HG03565 (cell line): ENCODE measurements at regions not wholly inside any gene's neighbourhood (a gene's known extent, or its start where the extent isn't known, plus 50 kb on each side); places are given as distances from the start of the nearest gene placed in this dataset.
A peak's percentile ranks its signal among the peaks of the same experiment; 100 is the strongest.
"Not testable (repeated sequence)": the region's sequence is repeated elsewhere in the genome, so short reads cannot be mapped to it uniquely, and the experiment has no call there.

Source experiments
- ATAC-seq: cut with Tn5 transposase; IDR thresholded peaks from one replicate; pipeline ENCODE4 v1.9.1; 2021; ENCODE audit warnings: mild to moderate bottlenecking, moderate library complexity; ENCODE audit not compliant: unreplicated experiment

DNA sequence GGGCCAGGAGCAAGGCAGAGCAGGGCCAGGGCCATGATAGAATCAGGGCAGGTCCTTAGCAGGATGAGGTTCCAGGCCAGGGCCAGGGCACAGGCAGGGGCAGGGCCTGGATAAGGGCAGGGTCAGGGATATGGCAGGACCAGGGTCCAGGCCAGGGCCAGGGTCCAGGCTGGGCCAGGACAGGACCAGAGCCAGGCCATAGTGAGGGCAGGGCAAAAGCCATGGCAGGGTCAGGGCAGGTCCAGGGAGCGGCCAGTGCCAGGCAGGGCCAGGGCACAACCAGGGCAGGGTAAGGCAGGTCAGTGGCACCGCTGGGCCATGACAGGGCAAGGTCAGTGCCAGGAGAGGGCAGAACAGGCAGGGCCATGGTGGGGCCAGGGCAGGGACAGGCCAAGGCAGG lies 152.2 kb downstream of the LIPI start:
- no peak for ATAC-seq

DNA sequence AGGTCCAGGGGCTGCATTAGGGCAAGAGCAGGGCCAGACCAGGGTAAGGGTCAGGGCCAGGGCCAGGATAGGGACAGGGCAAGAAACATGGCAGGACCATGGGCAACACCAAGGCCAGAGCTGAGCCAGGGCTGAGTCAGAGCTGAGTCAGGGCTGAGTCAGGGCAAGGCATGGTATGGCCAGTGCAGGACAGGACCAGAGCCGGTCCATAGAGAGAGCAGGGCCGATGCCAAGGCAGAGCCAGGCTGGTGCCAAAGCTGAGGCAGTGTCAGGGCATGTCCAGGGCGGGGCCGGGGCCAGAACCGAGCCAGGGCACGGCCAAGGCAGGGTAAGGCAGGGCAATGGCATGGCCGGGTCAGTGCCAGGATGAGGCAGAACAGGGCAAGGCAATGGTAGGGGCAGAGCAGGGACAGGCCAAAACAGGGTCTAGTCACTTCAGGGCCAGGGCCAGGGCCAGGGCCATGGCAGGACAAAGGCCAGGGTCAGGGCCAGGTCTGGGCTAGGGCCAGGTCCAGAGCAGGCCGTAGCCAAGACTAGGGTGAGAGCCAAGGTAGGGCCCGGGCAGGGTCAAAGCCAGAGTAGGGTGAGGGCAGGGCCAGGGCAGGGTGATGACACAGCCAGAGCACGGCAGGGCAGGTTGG lies 152.8 kb downstream of the LIPI start:
- ATAC-seq = not testable (repeated sequence)

DNA sequence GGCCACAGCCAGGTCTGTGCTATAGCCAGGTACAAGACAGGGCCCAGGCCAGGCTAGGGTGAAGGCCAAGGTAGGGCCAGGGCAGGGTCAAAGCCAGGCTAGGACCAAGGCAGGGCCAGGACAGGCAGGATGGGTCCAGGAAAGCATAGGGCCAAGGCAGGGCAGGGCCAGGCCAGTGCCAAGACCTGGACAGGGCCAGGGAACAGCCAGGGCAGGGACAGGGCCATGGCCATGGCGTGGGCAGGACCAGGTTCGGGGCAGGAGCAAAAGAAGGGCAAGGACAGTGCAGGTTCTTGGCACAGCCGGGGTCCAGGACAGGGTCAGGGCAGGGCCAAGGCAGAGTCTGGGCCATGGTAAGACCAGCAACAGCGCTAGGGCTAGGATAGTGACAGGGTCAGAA lies 153.4 kb downstream of the LIPI start:
- ATAC-seq = no peak

DNA sequence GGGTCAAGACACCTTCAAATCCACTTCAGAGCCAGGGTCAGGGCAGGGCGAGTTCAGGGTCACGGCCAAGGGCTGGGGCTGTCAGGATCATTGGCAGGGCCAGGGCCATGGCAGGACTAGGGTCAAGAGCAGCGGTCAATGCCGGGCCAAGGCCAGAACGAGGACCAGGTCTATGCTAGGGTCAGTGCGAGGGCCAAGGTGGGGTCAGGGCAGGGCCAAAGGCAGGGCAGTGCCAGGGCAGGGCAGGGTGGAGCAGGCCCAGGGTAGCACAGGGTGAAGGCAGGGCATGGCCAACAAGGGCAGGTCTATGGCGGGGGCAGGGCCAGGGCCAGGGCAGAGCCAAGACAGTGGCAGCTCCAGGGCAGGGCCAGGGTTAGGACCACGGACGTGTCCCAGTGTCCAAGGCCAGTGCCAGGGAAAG lies 154.0 kb downstream of the LIPI start:
- no peak for ATAC-seq

DNA sequence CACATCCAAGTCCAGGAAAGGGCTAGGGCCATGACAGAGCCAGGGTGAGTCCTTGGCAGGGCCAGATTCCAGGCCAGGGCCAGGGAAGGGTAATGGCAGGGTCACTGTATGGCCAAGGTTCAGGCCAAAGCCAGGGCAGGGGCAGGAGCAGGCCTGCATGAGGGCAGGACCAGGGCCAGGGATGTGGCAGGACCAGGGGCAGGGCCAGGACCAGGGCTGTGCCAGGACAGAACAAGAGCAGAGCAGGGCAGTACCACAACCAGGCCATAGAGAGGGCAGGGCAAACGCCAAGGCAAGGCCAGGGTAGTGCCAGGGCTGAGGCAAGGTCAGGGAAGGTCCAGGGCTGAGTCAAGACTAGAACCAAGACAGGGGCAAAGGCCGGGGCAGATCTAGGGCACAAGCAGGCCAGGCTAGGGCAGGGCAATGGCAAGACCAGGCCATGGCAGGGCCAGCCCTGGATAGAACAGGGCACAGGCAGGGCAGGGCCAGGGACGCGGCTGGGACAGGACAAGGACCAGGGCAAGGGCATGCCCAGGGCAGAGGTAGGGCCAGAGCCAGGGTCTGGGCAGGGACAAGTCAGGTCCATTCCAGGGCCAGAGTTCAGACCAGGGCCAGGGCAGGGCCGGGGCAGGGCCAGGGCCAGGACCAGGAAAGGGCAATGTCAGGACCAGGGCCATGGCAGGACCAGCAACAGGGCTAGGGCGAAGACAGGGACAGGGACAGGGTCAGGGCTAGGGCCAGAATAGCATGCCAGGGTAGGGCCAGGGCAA lies 154.8 kb downstream of the LIPI start:
- ATAC-seq = not testable (repeated sequence)

DNA sequence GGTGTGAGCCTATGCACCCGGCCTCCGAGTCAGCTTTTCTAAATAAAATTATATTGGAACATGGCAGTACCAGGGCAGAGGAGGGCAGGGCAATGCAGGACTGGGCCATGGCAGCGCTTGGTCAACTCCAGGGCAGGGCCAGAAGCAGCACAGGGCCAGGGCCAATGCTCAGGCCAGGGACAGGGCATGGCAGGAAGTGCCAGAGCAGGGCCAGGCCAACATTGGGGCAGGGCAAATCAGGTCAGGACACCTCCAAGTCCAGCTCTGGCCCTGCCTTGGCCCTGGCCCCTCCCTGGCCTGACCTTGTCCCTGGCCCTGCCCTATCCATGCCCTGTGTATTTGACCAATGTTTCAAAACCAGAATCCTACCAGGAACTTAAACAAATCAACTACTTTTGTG lies 156.1 kb downstream of the LIPI start:
- ATAC-seq = no peak

DNA sequence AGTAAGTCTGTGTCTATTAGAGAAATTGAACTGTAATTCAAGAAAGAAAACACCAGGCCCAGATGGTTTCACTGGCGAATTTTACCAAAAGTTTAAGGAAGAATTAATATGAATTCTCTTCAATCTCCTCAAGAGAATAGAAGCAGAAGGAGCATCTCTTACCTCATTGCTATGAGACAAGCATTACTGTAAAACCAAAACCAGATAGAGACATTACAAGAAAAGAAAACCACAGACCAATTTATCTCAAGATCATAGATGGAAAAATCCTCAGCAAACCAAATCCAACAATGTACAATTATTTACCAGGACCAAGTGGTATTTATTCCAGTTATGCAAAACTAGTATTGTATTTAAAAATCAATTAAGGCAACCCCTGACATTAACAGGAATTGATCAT lies 160.6 kb downstream of the LIPI start:
- ATAC-seq = no peak

DNA sequence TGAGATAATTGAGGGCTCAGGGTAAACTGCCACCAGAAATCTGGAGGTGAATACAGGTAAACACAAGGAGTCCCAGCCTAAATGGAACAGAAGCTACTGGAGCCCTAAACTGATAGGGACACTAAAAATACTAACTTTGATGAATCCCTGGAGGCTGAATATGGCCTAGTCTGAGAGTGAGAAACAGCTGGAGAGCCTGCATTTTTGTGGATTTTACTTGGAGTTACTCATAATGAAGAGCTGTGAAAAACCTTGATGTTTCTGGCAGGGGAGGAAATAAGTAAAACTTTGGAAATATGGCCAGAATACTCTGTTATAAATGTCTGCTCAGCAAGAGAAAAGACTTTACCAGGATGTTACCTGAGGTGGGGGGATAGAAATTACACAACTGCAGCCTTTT lies 164.4 kb downstream of the LIPI start:
- ATAC-seq = no peak

DNA sequence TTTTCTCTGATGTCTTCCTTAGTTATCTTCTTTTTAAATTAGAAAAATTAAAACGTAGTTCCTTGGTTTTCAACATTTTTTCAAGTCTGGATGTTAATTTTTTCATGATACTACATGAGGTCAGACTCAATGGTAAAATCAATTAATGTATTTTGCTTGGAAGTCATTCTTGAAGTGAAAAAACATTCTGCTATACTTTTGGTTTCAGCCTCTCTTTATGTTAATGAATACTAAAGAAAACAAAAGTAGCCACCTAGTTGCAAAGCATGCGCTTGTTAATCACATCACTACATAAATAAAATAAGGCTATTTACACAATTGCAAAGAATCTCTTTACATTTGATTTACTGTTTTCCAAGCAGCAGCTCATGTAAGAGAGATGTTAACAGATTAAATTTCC lies 170.4 kb downstream of the LIPI start:
- ATAC-seq = peak; percentile 42

DNA sequence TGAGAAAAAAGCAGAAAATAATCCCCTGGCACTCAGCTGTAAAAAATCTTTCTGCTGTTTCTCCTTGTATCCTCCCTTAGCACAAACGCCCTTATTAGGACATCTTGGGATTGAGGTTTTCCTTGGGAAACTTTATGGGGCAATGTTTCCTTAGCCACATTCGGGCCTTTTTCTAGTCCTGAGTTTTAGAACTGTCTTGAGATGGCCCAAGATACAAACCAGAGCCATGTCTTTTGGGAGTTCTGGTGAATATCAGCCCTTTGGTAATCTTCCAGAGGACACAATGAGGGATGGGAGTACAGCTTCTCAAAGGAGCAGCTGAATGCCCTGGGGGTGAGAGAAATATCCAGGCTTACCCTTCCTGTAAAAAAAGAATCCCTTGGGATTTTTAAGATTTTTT lies 182.1 kb downstream of the LIPI start:
- not testable (repeated sequence) for ATAC-seq

DNA sequence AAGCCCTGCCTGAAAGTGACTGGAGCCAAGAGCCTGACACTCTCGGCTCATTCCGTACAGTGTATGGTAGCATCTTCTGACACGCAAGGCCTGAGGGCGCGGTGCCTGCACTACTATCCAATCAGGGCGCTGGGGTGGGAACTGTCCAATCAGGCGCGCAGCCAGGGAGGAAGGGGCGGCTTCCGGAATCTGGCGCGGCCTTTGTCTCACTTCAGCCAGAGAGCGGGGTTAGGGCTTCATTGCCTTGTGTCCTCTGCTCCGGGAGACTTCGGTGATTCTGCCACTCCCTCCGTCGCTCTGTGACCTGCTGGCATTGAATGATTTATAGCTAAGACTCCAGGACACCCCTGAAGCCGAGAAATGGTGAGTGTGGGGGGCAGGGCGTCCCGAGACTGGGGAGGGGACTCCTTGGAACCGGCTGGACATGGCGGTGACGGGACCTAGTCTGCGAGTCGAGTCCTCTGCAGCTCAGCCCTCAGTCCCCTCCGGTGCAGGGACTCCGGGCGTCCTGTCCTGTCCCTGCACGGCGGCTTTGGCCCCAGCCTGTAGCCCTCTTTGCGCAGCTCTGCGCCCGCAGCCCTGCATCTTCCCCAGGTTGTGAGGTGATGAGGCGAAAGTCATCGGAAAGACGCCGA lies 183.4 kb downstream of the LIPI start:
- ATAC-seq = peak; percentile 100

DNA sequence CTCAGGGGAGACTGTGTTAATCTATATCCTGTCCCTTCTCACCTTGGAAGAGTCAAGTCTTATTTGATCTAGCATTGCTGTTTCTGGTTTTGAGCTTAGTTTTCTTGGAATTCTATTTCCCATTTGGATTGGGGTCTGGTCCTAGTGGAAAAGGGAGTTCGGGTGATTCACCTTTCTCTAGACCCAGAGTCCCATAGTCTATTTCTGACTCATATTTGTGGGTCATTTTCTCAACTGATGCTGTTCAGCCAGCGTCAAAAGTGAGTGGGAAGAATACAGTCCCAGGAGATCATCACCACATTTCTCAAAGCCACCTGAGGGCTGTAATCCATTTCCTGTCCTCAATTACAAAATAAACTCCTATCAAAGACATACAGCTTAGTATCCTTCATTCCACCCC lies 190.6 kb downstream of the LIPI start:
- ATAC-seq = not testable (repeated sequence)

DNA sequence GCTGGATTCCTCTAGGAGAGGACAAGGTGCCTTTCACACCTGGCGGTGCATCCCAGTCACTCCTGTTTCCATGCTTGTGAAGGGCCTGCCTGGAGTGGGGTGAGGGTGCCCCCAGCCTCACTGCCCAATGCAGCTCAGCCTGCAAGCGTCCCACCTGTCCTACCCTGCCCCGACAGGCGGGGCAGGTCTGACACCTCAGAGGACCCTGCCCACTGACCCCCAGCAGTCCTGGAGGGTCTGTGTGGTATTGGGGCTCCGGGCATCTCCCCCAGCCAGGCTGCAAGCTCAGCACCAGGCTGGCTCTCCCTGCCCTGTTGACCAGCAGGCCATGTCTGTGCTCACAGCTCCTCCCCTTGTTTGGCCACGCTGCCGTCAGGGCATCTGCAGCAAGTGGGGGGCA lies 194.9 kb downstream of the LIPI start:
- not testable (repeated sequence) for ATAC-seq

DNA sequence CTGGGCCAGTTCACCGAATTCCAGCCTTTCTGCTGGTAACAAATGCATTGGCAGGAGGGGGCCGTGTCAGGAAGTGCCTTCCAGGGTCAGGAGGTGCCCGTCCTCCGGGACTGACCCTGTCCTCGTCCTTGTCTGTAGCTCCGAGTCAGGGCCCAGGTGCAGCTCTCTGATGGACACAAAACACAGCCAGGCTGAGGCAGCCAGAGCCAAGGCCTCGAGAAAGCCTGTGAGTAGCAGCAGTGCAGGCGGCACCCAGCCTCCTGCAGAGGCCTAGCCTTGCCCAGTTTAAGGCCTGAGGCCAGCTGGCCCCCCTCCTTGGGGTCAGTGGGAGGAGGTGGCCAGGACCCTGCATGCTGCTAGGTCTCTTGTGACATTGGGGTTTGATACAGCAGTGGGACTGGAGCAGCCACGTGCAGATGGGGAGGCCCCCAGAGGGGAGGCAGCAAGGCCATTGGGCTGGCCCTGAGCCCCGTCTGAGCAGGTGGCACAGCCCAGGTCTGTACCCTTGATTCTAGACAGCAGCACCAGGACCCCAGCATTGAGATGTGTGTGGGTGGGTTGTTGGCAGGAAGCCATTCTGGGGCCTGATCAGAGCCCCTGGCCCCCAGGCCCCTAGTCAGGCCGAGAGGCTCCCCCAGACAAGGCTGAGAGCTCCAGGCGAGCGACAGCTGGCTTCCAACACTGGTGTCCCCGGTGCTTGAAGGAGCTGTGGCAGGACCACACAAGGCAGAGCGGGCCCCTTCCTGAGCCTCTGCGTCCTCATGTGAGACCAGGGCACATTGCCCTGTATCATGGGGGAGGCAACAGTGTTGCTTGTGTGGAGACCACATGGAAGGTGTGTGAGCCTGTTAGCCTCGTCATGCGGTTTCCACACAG lies 196.9 kb downstream of the LIPI start:
- not testable (repeated sequence) for ATAC-seq

DNA sequence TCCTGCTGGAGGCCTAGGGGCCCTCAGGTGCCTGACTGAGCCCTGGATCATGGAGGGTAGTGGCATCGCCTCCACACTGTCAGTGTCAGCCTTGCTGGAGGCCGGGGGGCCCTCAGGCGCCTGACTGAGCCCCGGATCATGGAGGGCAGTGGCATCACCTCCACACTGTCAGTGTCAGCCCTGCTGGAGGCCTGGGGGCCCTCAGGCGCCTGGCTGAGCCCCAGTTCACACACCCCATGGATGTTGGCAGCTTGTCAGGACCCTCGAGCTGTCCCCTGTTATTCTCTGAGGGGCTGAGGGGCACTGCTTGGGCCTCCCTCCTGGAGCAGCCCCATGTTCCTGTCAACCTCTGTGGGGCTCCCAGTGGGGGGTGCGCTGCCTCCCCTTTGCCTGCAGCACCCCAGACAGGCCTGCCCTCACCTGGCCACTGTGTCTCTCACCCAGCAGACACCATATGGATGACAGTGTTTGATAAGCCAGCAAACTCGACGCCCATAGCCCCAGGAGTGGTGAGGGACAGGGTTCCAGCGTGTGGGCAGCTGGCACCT lies 197.6 kb downstream of the LIPI start:
- no peak for ATAC-seq

DNA sequence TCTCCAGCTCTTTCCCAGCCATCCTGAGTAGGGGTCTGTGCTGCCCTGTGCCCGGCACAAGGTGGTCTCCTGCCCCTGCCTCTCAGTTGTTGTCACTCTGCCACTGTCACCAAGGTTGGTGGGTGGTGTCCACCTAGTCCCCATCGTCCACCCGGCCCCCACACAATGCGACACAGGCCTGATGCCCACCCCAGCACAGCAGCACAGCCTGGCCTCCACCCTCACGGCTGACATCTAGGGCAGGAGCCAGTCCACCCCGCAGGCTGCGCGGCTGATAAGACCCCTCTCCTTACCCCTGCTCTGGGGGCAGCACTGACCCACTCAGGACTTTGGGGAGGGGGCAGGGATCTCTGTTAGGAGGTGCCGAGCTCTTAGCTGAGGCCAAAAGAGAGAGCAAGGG lies 198.3 kb downstream of the LIPI start:
- ATAC-seq = no peak

DNA sequence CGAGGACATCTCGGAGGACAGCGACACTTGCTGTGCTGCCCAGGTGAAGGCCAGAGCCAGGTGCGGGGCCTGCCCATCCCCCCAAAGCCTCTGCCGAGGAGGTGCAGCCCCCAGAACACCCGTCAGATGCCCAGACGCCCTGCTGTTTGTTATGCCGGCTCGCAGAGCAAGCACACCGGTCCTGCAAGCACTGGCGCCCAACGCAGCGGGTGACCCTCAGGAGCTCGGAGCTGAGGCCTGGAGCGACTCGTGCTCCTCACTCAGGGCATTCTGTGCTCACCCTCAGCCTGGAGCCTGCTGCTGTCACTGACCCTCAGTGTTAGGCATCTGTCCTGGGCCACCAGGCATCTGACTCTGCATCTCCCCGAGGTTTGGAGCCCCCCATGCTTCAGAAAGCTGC lies 199.0 kb downstream of the LIPI start:
- ATAC-seq = not testable (repeated sequence)

DNA sequence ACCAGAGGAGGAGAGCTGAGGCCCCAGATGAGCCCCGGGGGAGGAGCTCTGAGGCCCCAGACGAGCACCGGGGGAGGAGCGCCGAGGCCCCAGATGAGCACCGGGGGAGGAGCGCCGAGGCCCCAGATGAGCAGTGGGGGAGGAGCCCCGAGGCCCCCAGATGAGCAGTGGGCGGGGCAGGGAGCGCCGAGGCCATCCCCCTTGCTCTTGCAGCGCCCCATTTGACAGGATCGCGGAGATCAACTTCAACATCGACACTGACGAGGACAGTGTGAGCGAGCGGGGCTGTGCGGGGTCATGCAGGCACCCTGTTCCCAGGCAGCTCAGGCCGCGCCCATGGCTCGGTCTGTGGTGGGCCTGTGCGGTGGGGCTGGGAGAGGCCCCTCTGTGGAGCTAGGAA lies 199.6 kb downstream of the LIPI start:
- not testable (repeated sequence) for ATAC-seq

DNA sequence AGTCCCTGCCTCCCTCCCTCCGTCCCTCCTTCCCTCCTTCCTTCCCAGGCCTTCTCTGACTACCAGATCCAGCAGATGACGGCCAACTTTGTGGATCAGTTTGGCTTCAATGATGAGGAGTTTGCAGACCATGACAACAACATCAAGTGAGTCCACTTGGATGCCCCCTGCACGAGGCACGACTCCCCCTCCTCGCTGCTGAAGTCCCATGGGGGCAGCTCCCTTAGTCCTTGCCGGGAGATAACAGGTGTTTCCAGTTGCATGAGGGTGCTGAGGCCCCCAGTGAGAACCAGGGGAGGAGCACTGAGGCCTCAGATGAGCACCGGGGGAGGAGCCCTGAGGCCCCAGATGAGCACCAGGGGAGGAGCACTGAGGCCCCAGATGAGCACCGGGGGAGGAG lies 200.0 kb downstream of the LIPI start:
- ATAC-seq = no peak

DNA sequence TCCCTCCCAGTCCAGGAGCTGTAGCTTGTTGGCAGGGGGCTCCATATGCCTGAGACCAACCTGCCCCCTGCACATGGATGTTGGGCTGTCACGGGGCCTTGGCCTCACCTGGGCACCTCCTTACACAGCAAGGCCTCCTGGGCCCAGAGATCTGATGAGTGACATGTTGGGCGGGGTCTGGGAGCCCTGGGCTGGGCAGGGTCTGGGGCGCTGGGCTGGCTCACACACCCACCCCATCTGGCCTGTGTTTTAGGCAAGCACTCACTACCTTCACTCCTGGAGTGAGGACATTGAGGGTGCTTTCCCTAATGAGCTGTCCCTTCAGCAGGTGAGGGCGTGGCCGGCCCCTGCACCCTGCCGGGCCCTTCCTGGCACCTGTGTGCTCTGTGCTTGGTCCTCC lies 200.8 kb downstream of the LIPI start:
- not testable (repeated sequence) for ATAC-seq
